Brain microvascular endothelial cell (primary cell): ENCODE measurements at regions not wholly inside any gene's neighbourhood (a gene's known extent, or its start where the extent isn't known, plus 50 kb on each side); places are given as distances from the start of the nearest gene placed in this dataset.

ENCODE experiments used
- DNase-seq: peaks from one replicate; pipeline ENCODE4 v3.0.0-alpha.2; 2020
- H3K27ac ChIP-seq: fragments of 250-450 bp; sonication (Bioruptor Pico); 2 replicates; pipeline ENCODE4 v1.5.1; 2020; ENCODE audit warnings: mild to moderate bottlenecking, moderate library complexity
- H3K27me3 ChIP-seq: fragments of 250-450 bp; sonication (Bioruptor Pico); replicated peaks from 2 replicates; pipeline ENCODE4 v1.5.1; 2020; ENCODE audit warnings: mild to moderate bottlenecking
- H3K36me3 ChIP-seq: fragments of 250-450 bp; sonication (Bioruptor Pico); replicated peaks from 2 replicates; pipeline ENCODE4 v1.5.1; 2020; ENCODE audit warnings: mild to moderate bottlenecking
- H3K4me3 ChIP-seq: 2 replicates; pipeline ENCODE4 v1.5.1; 2011; ENCODE audit warnings: low read depth, mild to moderate bottlenecking, control low read depth, low read length, moderate library complexity
- in situ Hi-C: cut with HindIII; loops from 2 replicates; pipeline ENCODE4 v1.10.0; 2017; ENCODE audit warnings: low sequenced_read_pairs, low pct_ligation_motif_present
- TF ChIP-seq, protein P1 (sequence below): IDR thresholded peaks from 2 replicates; pipeline ENCODE4 v1.5.1; 2011; ENCODE audit warnings: low read depth, mild to moderate bottlenecking, moderate library complexity, low read length, control low read depth, inconsistent platforms; ENCODE audit errors: missing control alignments

- Histone ChIP-seq H3K36me3 (no peaks in the 10 kb centered on the region), H3K27me3 (no peaks in the 10 kb centered on the region), H3K27ac (no peak overlapping the region), H3K4me3 (no peak overlapping the region)
- DNase-seq = no peak
- TF ChIP-seq, protein P1, sequence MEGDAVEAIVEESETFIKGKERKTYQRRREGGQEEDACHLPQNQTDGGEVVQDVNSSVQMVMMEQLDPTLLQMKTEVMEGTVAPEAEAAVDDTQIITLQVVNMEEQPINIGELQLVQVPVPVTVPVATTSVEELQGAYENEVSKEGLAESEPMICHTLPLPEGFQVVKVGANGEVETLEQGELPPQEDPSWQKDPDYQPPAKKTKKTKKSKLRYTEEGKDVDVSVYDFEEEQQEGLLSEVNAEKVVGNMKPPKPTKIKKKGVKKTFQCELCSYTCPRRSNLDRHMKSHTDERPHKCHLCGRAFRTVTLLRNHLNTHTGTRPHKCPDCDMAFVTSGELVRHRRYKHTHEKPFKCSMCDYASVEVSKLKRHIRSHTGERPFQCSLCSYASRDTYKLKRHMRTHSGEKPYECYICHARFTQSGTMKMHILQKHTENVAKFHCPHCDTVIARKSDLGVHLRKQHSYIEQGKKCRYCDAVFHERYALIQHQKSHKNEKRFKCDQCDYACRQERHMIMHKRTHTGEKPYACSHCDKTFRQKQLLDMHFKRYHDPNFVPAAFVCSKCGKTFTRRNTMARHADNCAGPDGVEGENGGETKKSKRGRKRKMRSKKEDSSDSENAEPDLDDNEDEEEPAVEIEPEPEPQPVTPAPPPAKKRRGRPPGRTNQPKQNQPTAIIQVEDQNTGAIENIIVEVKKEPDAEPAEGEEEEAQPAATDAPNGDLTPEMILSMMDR = no peak
- in situ Hi-C loops = no loop called here
Observed at GRCh38 chr9:22206833-22207232, 197.7 kb upstream of the CDKN2B start.

DNA sequence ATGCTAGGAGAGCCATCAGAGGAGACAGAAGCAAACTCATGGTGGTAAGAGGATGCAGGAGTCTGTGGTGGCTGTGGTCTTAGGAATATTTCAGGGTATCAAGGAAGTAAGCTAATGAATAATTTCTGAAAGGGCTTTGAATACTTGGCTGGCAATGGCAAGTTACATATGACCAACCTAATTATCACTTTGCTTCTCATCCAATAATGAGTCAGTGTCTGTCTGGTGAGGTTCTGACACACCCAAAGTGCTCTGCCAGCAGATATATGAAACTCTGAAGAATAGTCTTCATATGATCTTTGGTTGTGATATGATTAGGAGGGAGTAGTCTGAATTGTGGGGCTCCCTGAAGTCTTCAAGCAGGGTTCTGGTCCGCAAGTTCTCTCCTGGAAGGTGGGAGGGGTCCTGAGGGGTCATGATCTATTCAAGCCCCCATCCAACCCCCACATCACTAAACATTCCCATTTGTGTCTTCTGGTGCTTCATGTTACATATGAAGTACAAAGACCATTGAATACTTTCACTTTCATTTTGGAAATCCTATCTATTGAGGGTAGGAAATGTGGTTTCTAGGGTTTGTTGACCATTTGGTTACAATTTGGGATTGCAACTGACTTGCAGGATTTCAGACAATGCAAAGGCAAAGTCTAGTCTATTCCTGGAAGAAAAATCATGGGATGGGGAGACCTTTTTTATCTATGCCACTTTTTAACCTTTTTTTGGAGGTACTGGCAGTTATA lies 199.9 kb upstream of the CDKN2B start:
- in situ Hi-C loops = no loop called here
- Histone ChIP-seq H3K27ac (peak overlapping the region; percentile 32), H3K27me3 (no peaks in the 10 kb centered on the region), H3K4me3 (no peak overlapping the region), H3K36me3 (no peaks in the 10 kb centered on the region)
- TF ChIP-seq, protein P1 = no peak
- DNase-seq = no peak

GRCh38 chr9:22210262-22210661 lies 201.2 kb upstream of the CDKN2B start:
- Histone ChIP-seq H3K27ac (peak overlapping the region; percentile 84), H3K36me3 (no peaks in the 10 kb centered on the region), H3K27me3 (no peaks in the 10 kb centered on the region), H3K4me3 (no peak overlapping the region)
- TF ChIP-seq, protein P1 = no peak
- no peak for DNase-seq
- in situ Hi-C loops = no loop called here

GRCh38 chr9:22210936-22211335 lies 201.8 kb upstream of the CDKN2B start:
- TF ChIP-seq, protein P1 = no peak

GRCh38 chr9:22211588-22212360 lies 202.7 kb upstream of the CDKN2B start:
- TF ChIP-seq, protein P1 = no peak
- H3K4me3 ChIP-seq = no peak overlapping the region
- no peaks in the 10 kb centered on the region for H3K36me3 ChIP-seq
- DNase-seq = peak; percentile 93
- H3K27me3 ChIP-seq = no peaks in the 10 kb centered on the region
- peak overlapping the region; percentile 84 for H3K27ac ChIP-seq
- in situ Hi-C loops = no loop called here

More at GRCh38 chr9:22210936-22211335, 201.8 kb upstream of the CDKN2B start:
- H3K4me3 ChIP-seq = no peak overlapping the region
- no peaks in the 10 kb centered on the region for H3K36me3 ChIP-seq
- H3K27me3 ChIP-seq = no peaks in the 10 kb centered on the region
- DNase-seq = no peak
- H3K27ac ChIP-seq = peak overlapping the region; percentile 84
- in situ Hi-C loops = no loop called here
